Skeletal muscle tissue (tissue), 3 donors: ENCODE measurements at regions not wholly inside any gene's neighbourhood (a gene's known extent, or its start where the extent isn't known, plus 50 kb on each side); places are given as distances from the start of the nearest gene placed in this dataset.

Experiments
- H3K27ac ChIP-seq: one replicate; pipeline ENCODE4 v1.7.0; 2013; ENCODE audit warnings: mild to moderate bottlenecking, low read depth, low read length, inconsistent platforms
- H3K27me3 ChIP-seq, 3 donors: one replicate each; pipeline ENCODE4 v1.7.0; 2013; ENCODE audit warnings: low read length in 3 of 3; ENCODE audit not compliant: control insufficient read depth in 3 of 3, insufficient read depth in 3 of 3
- H3K36me3 ChIP-seq, 3 donors: one replicate each; pipeline ENCODE4 v1.7.0; 2013; ENCODE audit warnings: low read length in 3 of 3; ENCODE audit not compliant: control insufficient read depth in 3 of 3, insufficient read depth in 3 of 3
- H3K4me1 ChIP-seq, 3 donors: one replicate each; pipeline ENCODE4 v1.7.0; 2013; ENCODE audit warnings: low read length in 3 of 3, mild to moderate bottlenecking in 3 of 3; ENCODE audit not compliant: control insufficient read depth in 3 of 3, insufficient read depth in 3 of 3
- H3K4me3 ChIP-seq, 3 donors: one replicate each; pipeline ENCODE4 v1.7.0; 2013; ENCODE audit warnings: low read length in 3 of 3
- H3K9ac ChIP-seq, 3 donors: one replicate each; pipeline ENCODE4 v1.7.0; 2013; ENCODE audit warnings: low read length in 3 of 3, mild to moderate bottlenecking in 3 of 3, moderate library complexity in 2 of 3, low read depth in 1 of 3
- H3K9me3 ChIP-seq, 3 donors: one replicate each; pipeline ENCODE4 v1.7.0; 2013; ENCODE audit warnings: low read length in 3 of 3; ENCODE audit not compliant: control insufficient read depth in 3 of 3
- donor health status: Osteomylitis.

- Histone ChIP-seq H3K9ac (no peak overlapping the region), H3K36me3 (no peaks in the 10 kb centered on the region), H3K4me1 (no peaks in the 10 kb centered on the region), H3K9me3 (no peaks in the 10 kb centered on the region), H3K4me3 (no peak overlapping the region), H3K27ac (no peak overlapping the region), H3K27me3 (no peaks in the 10 kb centered on the region)
These were observed 50.5 kb upstream of the RFX3 start for GRCh38 chr9:3576328-3576727.

GRCh38 chr9:3575821-3576220 lies 50.0 kb upstream of the RFX3 start:
- no peaks in the 10 kb centered on the region for H3K9me3 ChIP-seq
- H3K4me1 ChIP-seq, result no peaks in the 10 kb centered on the region
- H3K9ac ChIP-seq, result no peak overlapping the region
- H3K4me3 ChIP-seq, result no peak overlapping the region
- H3K27me3 ChIP-seq, result no peaks in the 10 kb centered on the region
- H3K27ac ChIP-seq, result no peak overlapping the region
- no peaks in the 10 kb centered on the region for H3K36me3 ChIP-seq
